HG03108 (cell line): ENCODE measurements at regions not wholly inside any gene's neighbourhood (a gene's known extent, or its start where the extent isn't known, plus 50 kb on each side); places are given as distances from the start of the nearest gene placed in this dataset.
"Not testable (repeated sequence)": the region's sequence is repeated elsewhere in the genome, so short reads cannot be mapped to it uniquely, and the experiment has no call there.

Source experiments
- ATAC-seq: cut with Tn5 transposase; IDR thresholded peaks from one replicate; pipeline ENCODE4 v1.9.1; 2021; ENCODE audit warnings: moderate library complexity; ENCODE audit not compliant: unreplicated experiment

DNA sequence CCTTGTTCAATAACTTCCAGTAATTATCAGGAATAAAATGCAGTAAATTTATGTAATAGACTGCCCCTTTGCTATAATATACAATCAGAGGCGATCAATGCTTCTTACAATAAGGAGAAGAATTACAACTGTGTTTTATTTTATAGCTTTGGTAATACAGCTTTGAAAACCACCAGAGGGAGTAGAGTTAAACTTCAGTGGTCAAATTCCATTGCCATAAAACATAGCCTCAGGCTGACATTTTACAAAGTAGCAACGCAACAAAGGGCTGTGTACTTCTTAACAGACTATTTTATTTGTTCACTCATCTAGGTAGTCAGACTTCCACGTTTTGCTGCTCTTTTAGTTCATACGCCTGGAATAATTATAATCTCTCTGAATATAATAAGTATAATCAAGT, 58.5 kb downstream of the TEX13C start:
- ATAC-seq, result no peak

DNA sequence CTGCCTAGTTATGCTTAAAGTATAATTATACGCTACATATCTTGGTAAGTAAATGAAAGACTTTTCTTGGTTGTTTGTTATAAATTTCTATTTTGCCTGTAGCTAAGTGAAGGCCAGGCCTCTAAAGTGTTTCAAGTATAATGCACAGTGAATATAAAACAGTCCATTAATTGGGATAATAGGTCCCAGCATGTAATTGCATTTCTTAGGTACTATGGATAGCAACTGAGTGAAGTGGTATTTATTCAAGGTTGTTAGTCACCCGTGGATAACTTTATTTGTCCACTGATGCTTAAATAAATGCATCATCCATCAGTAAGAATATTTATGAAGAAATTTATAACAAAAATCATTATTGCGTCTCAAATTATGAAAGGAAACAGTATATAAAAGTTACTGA, 59.1 kb downstream of the TEX13C start:
- no peak for ATAC-seq

DNA sequence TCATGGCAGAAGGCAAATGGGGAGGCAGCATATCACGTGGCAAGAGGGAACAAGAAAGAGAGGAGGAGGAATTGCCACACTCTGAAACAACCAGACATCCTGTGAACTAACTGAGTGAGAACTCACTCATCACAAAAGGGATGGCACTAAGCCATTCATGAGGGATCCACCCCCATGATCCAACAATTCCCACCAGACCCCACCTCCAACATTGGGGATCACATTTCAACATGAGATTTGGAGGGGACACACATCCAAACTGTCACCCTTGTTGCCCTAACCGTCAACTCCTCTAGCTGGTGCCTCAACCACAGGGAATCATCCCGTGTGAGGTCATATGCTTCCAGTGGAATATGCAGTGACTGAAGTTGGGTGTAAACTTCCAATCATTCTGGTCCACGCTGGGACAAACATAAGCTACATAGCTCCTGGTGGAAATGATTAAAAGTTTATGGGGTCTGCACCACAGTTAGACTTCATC, 62.5 kb downstream of the TEX13C start:
- no peak for ATAC-seq

DNA sequence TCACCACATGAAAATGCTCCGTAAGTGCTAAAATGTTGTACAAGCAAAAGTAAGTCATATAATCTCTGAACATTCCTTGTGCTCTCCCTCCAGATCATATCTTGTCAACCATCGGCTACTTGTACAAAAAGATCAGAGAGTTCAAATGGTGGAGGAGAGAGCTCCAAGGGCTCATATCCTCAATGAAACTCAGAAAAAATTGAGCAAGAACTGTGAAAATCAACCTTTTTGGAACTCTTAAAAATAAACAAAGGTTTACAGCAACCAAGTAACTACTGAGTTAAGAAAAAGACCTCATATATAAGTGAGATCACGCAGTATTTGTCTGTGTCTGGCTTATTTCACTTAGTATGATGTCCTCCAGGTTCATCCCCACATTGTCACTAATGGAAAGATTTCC, 63.2 kb downstream of the TEX13C start:
- ATAC-seq, result no peak

DNA sequence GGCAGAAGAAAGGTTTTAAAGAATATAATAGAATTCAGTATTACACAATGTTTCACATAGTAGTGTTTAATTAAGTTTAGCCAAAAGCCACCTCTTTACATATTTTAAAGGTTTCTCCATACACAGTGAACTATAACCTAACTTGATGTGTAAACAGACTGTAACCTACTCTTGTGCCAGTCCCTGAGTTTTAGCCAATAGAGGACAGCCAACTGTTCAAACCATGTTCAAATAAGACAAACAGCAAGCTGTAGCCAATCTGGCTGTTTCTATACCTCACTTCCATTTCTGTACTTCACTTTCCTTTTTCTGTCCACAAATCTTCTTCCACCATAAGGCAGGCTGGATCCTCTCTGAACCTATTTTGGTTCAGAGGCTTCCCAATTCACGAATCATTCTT, 65.2 kb downstream of the TEX13C start:
- ATAC-seq, result no peak

DNA sequence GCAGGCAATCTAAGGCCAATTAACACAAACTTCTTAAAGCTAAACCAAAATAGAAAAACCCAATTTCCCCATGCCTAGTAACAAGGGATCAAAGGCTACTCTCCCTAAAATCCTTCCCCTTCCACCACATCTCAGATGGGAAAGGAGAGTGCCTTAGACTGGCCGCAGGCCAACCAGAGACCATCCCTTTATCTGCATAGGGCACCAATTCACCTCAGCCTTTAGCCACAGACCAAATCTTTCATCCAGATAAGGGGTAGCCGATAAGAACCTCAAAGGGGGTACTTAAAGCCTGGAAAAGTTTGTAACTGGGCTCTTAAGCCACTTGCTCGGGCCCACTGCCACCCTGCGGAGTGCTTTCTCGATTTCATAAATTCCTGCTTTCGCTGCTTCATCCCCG, 68.3 kb downstream of the TEX13C start:
- ATAC-seq, result no peak

- ATAC-seq, result no peak
These were observed 74.8 kb downstream of the TEX13C start for GRCh38 chrX:125394449-125394848.

- ATAC-seq, result no peak
These were observed 76.0 kb downstream of the TEX13C start for GRCh38 chrX:125395626-125396025.

DNA sequence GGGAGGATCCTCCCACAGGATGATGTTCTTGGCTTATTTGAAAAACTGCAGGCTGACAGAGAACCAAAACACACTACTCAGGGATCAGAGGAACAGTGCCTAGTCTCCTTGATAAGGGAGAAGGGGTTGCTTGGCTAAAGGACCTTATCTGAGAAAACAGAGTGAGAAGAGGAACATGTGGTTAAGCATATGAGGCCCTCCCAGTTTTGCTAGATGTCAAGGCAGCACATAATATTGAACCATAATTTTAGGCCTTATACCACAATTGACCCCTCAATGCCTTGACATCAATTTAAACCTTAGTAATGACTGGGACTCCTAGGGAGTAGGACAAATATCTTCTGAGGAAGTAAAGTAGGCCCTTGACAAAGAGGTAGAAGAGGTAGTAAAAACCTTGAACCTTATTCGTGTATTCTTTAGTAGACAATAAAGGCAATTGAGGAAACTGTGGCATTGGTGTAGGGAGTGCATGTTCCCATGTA, 79.3 kb downstream of the TEX13C start:
- ATAC-seq, result no peak

- ATAC-seq, result no peak
These were observed 83.1 kb downstream of the TEX13C start for GRCh38 chrX:125402807-125403206.

GRCh38 chrX:125404667-125405160, 85.0 kb downstream of the TEX13C start:
- no peak for ATAC-seq

GRCh38 chrX:125405339-125405738, 85.7 kb downstream of the TEX13C start:
- ATAC-seq, result peak; percentile 53

DNA sequence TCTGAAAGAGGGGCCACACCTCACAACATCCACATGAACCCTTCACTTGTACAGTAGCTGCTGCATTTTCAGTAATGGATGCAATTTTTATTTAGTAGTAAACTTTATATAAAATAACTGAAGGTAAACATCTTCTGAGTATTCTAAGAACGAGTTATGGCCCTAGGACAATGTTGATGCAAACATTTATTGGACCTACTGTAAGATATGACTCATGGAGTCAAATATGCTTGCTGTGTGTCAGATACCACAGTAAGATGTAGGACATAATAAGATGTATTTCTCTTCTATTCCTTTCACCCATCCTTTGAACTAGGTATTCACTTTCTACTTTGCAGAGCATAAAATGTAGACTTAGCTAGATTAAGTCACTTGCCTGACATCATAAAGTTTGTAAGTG, 87.6 kb downstream of the TEX13C start:
- no peak for ATAC-seq

DNA sequence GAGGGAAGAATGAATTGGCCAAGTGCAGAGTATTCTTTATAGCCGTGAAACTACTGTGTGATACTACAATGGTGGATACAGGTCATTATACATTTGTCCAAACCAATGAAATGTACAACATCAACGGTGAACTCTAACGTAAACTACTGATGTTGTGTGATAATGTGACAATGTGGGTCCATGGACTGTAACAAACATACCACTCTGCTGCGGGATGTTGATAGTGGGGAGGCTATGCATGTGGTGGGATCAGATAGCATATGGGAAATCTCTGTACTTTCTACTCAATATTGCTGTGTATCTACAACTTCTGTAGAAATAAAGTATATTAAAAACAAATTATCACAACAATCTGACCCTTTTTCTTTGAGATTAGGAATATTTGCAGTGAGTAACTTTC, 101.1 kb downstream of the TEX13C start:
- ATAC-seq, result no peak

GRCh38 chrX:125422986-125423385, 103.3 kb downstream of the TEX13C start:
- ATAC-seq, result no peak

DNA sequence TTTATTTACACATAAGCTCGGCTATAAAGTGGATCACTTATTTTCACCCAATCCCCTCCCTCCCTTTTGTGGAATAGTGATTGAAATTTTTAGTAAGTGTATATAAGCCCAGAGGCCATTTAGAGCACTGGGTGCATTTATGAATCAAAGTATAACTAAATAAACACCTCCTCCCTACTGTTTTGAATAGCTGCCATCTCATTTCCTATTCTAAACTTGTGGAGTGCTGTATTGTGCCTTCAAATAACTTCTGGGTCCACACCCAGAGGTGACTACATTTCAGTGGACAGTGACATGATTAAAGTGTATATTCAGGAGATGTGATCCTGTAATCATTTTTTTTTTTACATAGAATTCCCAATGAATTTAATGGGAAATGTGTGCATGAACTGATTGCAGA, 104.9 kb downstream of the TEX13C start:
- no peak for ATAC-seq

- ATAC-seq, result no peak
These were observed 117.2 kb downstream of the TEX13C start for GRCh38 chrX:125436855-125437254.

- no peak for ATAC-seq
These were observed 119.7 kb downstream of the TEX13C start for GRCh38 chrX:125439194-125439849.

- ATAC-seq, result no peak
These were observed 125.0 kb downstream of the TEX13C start for GRCh38 chrX:125444659-125445058.

- ATAC-seq, result no peak
These were observed 155.8 kb downstream of the TEX13C start for GRCh38 chrX:125475482-125475881.

- ATAC-seq, result no peak
These were observed 172.8 kb downstream of the TEX13C start for GRCh38 chrX:125492439-125492838.

DNA sequence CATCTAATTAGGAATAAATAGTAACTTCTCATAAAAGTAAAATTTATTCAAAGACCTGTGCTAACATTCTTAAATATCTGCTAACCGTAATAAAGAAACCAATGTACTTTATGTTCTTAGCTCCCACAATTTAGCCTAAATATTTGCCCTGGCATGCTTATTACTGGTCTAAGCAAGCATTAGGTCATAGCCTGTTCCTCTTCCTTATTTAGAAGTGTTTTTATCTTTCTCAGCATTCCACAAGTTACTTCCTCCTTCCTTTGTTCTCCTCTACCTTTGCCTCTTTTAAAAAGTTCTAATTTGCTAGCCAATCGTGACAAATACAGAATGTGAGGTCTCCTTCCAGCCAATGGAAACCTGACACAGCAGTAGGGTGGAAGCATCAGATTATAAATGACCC, 173.3 kb downstream of the TEX13C start:
- not testable (repeated sequence) for ATAC-seq

DNA sequence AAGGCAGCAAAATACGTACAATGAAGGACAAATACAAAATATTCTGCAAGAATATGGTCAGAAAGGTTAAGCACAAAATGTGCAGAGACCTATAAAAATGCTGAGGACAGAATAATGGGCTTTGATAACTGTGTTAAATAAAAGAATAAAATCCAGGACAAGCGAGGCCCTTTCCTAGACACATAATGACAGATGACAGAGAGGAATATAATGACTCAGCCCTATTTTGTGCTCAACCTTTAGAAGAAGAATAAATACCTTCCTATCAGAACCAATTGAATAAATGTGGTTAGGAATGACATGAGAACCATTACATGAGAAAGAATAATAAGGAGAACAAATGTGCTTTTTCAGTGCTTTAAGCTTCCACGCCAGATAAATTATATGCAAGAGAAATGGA, 178.0 kb downstream of the TEX13C start:
- ATAC-seq, result no peak
